ENCODE measurements at regions not wholly inside any gene's neighbourhood (a gene's known extent, or its start where the extent isn't known, plus 50 kb on each side); places are given as distances from the start of the nearest gene placed in this dataset.

DNA sequence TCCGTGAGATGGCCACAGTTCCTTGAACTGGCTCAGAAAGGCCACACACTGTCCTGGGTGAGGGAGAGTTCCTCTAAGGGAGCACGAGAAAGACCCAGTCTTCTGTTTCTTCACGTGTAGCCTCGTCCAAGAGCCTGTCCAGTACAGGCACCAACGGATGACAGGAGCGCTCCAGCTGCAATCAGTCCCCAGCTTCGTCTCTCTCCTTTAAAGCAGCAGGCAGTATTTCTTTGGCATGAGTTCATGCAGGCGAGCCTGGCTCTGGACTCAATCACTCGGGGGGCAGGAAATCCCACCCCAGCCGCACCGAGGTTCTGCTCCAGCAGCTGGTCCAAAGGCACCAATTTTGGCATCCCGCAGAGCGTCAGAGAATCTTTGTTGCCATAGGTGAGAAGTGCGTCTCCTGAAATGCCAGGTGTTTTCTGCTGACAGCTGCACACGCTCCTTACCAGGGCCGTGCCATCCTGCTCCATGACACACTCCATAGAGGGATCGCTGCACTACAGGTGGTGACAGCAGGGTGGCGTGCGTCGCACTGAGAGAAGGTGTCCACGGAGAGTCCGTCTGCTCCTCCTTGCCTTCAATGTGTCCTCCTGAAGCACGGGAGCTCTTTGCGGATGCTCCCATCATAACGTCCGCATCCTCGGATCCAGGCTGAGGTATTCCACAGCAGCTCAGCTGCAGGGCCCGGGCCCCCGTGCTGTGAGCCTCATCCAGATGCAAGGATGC lies 59.6 kb upstream of the AFDN start:
- FAIRE-seq (no peak), DNase-seq (ENCODE audit: low spot score) (no peak), ATAC-seq (peak; percentile 13; the same call in 1 of the 3 replicates)
- no peak overlapping the region for H3K27ac ChIP-seq (ENCODE audit: extremely low read length, insufficient read depth, low read length)
- WGBS (ENCODE audit: low lambda C conversion rate): 97% methylated on average over 26 of the region's 29 CpGs
- no peaks in the 10 kb centered on the region for H3K36me3 ChIP-seq (replicated peaks in 1 of 2; ENCODE audit: control insufficient read depth in 1 of 2, insufficient read depth in 2 of 2, low read length in 2 of 2)
- H3K4me1 ChIP-seq (ENCODE audit: insufficient read depth, low read length): peaks cover 42% of the 10 kb centered on the region
- H4K20me1 ChIP-seq (ENCODE audit: insufficient read depth, low read length): no peaks in the 10 kb centered on the region
- H3K4me2 ChIP-seq (ENCODE audit: low read depth, low read length): no peak overlapping the region
- intact Hi-C loops (cut with micrococcal nuclease; ENCODE audit: unreplicated experiment): no loop called here
- no peaks in the 10 kb centered on the region for H3K9me3 ChIP-seq (ENCODE audit: low read length)
- H3K79me2 ChIP-seq (ENCODE audit: insufficient read depth, low read length): no peaks in the 10 kb centered on the region
- H3K27me3 ChIP-seq (ENCODE audit: control insufficient read depth in 1 of 2, insufficient read depth in 2 of 2, low read length in 2 of 2): no peaks in the 10 kb centered on the region; a peak in 1 of 5 replicates
- BruUV-seq (replicated peaks): no TSS peak
- H2AFZ ChIP-seq (ENCODE audit: low read length): no peak overlapping the region
- in situ Hi-C loops (cut with HindIII; ENCODE audit: extremely low pct_ligation_motif_present, low pct_unique_long_range_greater_than_20kb): no loop called here
- POLR2A ChIA-PET: interaction anchor here (0.9 kb wide), 1 partner anchor 11 kb away, joined by 3 read pairs; no protein-coding TSS in a partner anchor
- CTCF ChIA-PET (ENCODE audit: low intra/inter-chr PET ratio, low total read pairs): no interaction called here
- no peak overlapping the region for H3K9ac ChIP-seq (ENCODE audit: insufficient read depth, low read depth, low read length)
- no peak overlapping the region for H3K4me3 ChIP-seq (replicated peaks in 1 of 3; ENCODE audit: insufficient read depth in 1 of 3, low read depth in 2 of 3, low read length in 3 of 3)
- TF ChIP-seq CCDC6 (CRISPR knock-in tag; IDR thresholded peaks at IDR 0.05): no peak
- TF ChIP-seq, protein P1, sequence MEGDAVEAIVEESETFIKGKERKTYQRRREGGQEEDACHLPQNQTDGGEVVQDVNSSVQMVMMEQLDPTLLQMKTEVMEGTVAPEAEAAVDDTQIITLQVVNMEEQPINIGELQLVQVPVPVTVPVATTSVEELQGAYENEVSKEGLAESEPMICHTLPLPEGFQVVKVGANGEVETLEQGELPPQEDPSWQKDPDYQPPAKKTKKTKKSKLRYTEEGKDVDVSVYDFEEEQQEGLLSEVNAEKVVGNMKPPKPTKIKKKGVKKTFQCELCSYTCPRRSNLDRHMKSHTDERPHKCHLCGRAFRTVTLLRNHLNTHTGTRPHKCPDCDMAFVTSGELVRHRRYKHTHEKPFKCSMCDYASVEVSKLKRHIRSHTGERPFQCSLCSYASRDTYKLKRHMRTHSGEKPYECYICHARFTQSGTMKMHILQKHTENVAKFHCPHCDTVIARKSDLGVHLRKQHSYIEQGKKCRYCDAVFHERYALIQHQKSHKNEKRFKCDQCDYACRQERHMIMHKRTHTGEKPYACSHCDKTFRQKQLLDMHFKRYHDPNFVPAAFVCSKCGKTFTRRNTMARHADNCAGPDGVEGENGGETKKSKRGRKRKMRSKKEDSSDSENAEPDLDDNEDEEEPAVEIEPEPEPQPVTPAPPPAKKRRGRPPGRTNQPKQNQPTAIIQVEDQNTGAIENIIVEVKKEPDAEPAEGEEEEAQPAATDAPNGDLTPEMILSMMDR (CRISPR knock-in tag; IDR thresholded peaks at IDR 0.05): peak; percentile 34; the same call in 1 of the 2 replicates
- peak; percentile 27; the same call in 1 of the 2 replicates for TF ChIP-seq STAG1 (CRISPR knock-in tag; IDR thresholded peaks at IDR 0.05)
- TF ChIP-seq PAX8 (CRISPR knock-in tag; IDR thresholded peaks at IDR 0.05; ENCODE audit: borderline replicate concordance): no peak
- TF ChIP-seq, protein P2, sequence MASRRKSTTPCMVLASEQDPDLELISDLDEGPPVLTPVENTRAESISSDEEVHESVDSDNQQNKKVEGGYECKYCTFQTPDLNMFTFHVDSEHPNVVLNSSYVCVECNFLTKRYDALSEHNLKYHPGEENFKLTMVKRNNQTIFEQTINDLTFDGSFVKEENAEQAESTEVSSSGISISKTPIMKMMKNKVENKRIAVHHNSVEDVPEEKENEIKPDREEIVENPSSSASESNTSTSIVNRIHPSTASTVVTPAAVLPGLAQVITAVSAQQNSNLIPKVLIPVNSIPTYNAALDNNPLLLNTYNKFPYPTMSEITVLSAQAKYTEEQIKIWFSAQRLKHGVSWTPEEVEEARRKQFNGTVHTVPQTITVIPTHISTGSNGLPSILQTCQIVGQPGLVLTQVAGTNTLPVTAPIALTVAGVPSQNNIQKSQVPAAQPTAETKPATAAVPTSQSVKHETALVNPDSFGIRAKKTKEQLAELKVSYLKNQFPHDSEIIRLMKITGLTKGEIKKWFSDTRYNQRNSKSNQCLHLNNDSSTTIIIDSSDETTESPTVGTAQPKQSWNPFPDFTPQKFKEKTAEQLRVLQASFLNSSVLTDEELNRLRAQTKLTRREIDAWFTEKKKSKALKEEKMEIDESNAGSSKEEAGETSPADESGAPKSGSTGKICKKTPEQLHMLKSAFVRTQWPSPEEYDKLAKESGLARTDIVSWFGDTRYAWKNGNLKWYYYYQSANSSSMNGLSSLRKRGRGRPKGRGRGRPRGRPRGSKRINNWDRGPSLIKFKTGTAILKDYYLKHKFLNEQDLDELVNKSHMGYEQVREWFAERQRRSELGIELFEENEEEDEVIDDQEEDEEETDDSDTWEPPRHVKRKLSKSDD (CRISPR knock-in tag; IDR thresholded peaks at IDR 0.05; ENCODE audit: low read depth): peak; percentile 31; the same call in 1 of the 2 replicates
- TF ChIP-seq, protein P3, sequence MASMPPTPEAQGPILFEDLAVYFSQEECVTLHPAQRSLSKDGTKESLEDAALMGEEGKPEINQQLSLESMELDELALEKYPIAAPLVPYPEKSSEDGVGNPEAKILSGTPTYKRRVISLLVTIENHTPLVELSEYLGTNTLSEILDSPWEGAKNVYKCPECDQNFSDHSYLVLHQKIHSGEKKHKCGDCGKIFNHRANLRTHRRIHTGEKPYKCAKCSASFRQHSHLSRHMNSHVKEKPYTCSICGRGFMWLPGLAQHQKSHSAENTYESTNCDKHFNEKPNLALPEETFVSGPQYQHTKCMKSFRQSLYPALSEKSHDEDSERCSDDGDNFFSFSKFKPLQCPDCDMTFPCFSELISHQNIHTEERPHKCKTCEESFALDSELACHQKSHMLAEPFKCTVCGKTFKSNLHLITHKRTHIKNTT (CRISPR knock-in tag; IDR thresholded peaks at IDR 0.05): no peak
- TF ChIP-seq, protein P4, sequence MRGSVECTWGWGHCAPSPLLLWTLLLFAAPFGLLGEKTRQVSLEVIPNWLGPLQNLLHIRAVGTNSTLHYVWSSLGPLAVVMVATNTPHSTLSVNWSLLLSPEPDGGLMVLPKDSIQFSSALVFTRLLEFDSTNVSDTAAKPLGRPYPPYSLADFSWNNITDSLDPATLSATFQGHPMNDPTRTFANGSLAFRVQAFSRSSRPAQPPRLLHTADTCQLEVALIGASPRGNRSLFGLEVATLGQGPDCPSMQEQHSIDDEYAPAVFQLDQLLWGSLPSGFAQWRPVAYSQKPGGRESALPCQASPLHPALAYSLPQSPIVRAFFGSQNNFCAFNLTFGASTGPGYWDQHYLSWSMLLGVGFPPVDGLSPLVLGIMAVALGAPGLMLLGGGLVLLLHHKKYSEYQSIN (CRISPR knock-in tag; IDR thresholded peaks at IDR 0.05; ENCODE audit: borderline replicate concordance): no peak
- TF ChIP-seq RAD21 (CRISPR knock-in tag; IDR thresholded peaks at IDR 0.05): 0 out of 2 replicates have a peak, but pooled peaks have one; percentile 14
- TF ChIP-seq, protein P5, sequence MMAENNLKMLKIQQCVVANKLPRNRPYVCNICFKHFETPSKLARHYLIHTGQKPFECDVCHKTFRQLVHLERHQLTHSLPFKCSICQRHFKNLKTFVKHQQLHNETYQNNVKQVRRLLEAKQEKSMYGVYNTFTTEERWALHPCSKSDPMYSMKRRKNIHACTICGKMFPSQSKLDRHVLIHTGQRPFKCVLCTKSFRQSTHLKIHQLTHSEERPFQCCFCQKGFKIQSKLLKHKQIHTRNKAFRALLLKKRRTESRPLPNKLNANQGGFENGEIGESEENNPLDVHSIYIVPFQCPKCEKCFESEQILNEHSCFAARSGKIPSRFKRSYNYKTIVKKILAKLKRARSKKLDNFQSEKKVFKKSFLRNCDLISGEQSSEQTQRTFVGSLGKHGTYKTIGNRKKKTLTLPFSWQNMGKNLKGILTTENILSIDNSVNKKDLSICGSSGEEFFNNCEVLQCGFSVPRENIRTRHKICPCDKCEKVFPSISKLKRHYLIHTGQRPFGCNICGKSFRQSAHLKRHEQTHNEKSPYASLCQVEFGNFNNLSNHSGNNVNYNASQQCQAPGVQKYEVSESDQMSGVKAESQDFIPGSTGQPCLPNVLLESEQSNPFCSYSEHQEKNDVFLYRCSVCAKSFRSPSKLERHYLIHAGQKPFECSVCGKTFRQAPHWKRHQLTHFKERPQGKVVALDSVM (CRISPR knock-in tag; IDR thresholded peaks at IDR 0.05): no peak
- TF ChIP-seq, protein P6, sequence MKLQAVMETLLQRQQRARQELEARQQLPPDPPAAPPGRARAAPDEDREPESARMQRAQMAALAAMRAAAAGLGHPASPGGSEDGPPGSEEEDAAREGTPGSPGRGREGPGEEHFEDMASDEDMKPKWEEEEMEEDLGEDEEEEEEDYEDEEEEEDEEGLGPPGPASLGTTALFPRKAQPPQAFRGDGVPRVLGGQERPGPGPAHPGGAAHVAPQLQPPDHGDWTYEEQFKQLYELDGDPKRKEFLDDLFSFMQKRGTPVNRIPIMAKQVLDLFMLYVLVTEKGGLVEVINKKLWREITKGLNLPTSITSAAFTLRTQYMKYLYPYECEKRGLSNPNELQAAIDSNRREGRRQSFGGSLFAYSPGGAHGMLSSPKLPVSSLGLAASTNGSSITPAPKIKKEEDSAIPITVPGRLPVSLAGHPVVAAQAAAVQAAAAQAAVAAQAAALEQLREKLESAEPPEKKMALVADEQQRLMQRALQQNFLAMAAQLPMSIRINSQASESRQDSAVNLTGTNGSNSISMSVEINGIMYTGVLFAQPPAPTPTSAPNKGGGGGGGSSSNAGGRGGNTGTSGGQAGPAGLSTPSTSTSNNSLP (IDR thresholded peaks at IDR 0.05; ENCODE audit: low read depth, low read length): no peak
- TF ChIP-seq MIER3 (CRISPR knock-in tag; IDR thresholded peaks at IDR 0.05; ENCODE audit: borderline replicate concordance): no peak
- TF ChIP-seq ZBTB38 (CRISPR knock-in tag; IDR thresholded peaks at IDR 0.05): peak; percentile 93
